HG03558 (cell line): ENCODE measurements at regions not wholly inside any gene's neighbourhood (a gene's known extent, or its start where the extent isn't known, plus 50 kb on each side); places are given as distances from the start of the nearest gene placed in this dataset.

Experiments
- ATAC-seq: cut with Tn5 transposase; IDR thresholded peaks from one replicate; pipeline ENCODE4 v1.9.1; 2021; ENCODE audit warnings: moderate number of reproducible peaks; ENCODE audit not compliant: unreplicated experiment; ENCODE audit errors: extremely low read depth

DNA sequence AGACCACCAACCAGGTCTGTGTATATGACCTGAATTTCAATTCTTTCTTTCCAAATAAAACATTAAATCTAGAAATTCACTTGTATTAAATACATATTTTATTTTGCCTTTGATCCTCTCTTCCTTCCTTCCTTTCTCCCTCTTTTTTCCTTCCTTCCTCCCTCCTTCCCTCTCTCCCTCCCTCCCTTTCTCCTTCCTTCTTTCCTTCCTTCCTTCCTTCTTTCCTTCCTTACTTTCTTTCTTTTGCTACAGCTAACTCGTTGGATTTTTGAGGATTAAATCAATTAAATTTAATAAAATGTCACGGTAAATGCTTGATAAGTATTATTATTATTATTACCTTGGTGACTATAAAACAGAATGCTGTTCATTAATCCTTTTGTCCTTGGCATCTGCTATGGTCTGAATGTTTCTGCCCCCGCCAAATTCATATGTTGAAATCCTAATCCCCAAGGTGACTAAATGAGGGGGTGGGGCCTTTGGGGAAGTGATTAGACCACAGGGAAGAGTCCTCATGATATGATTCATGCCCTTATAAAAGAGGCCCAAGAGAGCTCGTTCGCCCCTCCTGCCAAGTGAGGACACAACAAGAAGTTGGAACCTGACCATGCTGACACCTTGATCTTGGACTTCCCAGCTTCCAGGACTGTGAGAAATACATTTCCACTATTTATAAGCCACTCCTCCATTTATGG is 67.6 kb upstream of the BTBD3 start:
- ATAC-seq = no peak

DNA sequence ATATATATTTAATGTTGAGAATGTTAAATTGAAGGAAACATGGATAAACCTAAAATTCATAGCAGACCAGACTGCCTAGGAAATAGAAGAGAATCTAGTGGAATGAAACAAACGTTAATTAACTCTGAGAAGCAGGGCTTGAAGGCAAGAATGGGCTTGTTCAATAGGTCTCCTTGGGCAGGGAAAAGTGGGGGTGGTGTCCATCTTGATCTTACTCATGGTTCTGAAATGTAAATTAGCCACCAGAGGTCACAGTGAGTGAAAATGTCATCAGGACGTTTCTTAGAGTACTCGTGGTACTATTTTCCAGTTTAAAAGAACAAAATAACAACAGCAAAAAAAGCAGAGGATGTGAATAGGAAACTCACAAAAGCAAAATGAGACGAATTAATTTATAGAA is 66.8 kb upstream of the BTBD3 start:
- ATAC-seq = no peak

DNA sequence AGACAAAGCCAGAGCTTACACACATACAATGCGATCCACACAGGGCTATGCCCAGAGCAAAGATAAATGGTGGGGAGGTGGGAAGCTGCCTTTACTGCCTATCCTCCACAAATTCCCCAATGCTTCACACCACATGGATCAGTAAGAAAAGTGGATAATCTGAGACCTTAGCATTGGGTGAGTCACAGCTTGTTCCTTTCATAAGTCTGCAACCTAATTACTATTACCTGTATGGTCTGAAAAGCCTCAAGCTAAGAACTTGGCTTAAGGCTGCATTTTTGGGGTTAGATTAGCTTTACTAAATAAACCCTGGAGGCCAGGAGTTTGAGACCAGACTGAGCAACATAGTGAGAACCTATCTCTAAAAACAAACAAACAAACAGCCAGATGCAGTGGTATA is 66.0 kb upstream of the BTBD3 start:
- no peak for ATAC-seq

DNA sequence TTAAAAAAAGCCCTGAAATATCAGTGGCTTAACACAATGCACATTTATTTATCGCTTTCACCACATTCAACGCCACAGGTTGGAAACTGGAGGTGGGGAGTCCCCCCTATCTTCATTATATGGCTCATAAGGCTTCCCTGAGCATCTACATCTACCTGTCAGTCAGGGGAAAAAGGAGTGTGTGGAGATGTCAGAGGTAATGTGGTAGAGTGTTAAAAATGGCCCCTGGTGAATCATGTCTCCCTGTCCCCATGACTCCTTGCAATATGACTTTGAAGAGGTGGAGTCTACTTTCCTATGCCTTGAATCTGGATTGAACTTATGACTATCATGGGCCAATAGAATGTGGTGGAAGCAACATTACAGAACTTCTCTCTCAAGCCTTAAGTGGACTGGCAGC is 65.5 kb upstream of the BTBD3 start:
- ATAC-seq = no peak

DNA sequence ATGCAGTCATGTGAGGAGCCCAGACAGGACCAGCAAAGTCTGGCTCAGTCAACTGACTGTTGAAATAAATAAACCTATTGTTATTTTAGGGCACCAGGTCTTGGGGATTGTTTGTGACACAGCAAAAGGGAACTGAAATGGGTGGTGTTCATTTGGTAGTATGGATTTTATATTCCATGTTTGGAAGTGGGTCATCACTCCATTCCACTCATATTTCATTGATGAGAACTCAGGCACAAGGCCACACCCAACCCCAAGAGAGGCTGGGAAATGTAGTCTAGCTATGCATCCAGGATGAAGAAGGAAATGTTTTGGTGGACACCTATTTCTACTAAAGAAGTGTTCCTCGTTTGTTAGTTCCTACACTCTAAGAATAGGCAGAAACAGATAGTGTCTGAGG is 64.9 kb upstream of the BTBD3 start:
- no peak for ATAC-seq

DNA sequence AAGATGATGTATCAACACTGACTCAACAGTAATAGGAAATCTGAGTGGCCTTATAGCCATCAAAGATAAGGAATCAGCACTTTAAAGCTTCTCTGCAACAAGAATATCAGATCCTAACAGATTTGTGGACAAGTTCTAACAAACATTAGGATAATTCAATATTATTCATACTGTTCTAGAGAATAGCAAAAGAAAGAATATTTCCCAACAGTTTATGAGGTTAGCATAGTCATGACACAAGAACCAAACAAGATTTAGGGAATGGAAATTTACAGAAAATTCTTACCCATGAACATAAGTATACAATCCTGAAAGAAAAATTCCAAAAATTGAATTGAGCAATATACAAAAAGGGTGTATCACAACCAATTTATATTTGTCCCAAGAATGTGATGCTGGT is 64.3 kb upstream of the BTBD3 start:
- ATAC-seq = no peak

DNA sequence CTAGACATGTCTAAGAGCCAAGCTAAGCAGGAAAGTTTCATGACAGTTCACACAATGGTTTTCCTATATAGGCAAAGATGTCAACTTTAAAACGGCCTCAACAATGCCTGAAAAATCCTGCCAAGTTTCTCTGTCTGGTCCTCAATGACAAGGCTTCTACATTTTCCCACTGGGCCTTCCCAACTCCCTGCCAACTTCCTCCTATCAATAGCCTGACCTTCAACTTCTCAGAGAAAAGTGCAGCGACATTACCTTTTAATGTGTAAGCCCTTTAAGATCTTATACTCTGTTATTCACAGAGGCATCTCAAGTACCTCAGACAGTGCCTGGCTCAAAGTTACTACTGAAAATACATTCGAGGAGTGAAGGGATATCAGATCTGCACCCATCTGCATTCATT is 56.2 kb upstream of the BTBD3 start:
- no peak for ATAC-seq

DNA sequence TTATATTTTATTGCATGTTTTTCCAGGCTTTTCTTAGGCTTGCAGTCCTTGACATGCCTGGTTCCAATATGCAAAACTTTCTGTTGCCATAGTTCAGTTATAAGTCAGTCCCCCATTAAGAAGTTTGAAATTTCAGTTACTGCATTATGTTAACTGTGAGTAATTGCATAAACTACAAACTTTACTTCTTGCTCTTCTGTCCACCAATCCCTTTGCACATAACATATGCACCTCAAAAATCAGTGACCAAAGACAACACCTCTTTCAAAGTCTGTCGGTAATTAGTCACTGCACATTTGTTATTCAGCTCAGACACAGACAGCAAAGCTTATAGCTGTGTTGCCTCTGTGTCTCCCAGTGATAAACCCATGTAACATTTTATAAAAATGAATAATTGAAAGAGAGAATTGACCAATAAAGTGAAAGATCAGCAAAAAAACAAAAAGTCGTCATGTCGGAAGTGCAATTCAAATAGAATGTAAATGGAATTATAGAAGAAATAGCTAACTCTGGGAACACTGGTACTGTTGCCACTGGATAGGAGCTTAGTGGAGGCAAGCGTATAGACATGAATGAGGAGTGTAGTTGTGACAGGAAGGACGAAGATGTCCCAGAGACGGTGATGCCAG is 50.3 kb upstream of the BTBD3 start:
- ATAC-seq = no peak
